ENCODE measurements at regions not wholly inside any gene's neighbourhood (a gene's known extent, or its start where the extent isn't known, plus 50 kb on each side); places are given as distances from the start of the nearest gene placed in this dataset.

DNA sequence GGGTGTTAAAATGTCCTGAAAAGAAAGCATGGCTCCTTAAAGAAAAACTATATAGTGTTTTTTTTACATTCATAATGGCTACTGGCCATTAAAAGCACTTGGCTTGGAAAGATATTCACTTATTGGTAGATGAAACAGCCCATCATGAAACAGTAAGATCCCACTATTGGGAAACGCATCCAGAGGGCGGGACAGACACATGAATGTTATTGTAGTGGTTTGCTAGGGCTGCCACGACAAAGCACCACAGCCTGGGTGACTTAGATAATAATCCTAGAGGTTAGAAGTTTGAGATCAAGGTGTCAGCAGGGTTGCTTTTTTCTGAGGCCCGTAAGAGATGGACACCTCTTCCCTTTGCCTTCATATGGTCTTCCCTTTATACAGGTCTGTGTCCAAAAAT lies 139.4 kb upstream of the ANKH start:
- H3K36me3 Mint-ChIP-seq (ENCODE audit: low read depth, unreplicated experiment) = no peaks in the 10 kb centered on the region
- Histone ChIP-seq H3K9me3 (ENCODE audit: insufficient read depth, low read depth, low read length) (no peaks in the 10 kb centered on the region), H4K20me1 (ENCODE audit: insufficient read depth, low read length) (no peaks in the 10 kb centered on the region), H2AFZ (ENCODE audit: low read depth, low read length) (no peak overlapping the region), H3K4me3 (ENCODE audit: insufficient read depth, low read depth, low read length) (no peak overlapping the region), H3K27ac (ENCODE audit: low read depth, low read length) (no peak overlapping the region), H3K4me2 (ENCODE audit: low read length) (no peak overlapping the region), H3K79me2 (ENCODE audit: insufficient read depth, low read length) (no peaks in the 10 kb centered on the region), H3K4me1 (ENCODE audit: insufficient read depth, low read length) (peaks cover 33% of the 10 kb centered on the region), H3K36me3 (ENCODE audit: insufficient read depth, low read length) (no peaks in the 10 kb centered on the region), H3K27me3 (ENCODE audit: insufficient read depth, low read length) (no peaks in the 10 kb centered on the region), H3K9ac (ENCODE audit: low read length) (no peak overlapping the region)
- H3K4me1 Mint-ChIP-seq (ENCODE audit: low read depth, unreplicated experiment) = peaks cover 44% of the 10 kb centered on the region
- no peak for DNase-seq (ENCODE audit: low read depth)
- no peaks in the 10 kb centered on the region for H3K27me3 Mint-ChIP-seq (ENCODE audit: low read depth, unreplicated experiment)
- TF ChIP-seq, protein P1, sequence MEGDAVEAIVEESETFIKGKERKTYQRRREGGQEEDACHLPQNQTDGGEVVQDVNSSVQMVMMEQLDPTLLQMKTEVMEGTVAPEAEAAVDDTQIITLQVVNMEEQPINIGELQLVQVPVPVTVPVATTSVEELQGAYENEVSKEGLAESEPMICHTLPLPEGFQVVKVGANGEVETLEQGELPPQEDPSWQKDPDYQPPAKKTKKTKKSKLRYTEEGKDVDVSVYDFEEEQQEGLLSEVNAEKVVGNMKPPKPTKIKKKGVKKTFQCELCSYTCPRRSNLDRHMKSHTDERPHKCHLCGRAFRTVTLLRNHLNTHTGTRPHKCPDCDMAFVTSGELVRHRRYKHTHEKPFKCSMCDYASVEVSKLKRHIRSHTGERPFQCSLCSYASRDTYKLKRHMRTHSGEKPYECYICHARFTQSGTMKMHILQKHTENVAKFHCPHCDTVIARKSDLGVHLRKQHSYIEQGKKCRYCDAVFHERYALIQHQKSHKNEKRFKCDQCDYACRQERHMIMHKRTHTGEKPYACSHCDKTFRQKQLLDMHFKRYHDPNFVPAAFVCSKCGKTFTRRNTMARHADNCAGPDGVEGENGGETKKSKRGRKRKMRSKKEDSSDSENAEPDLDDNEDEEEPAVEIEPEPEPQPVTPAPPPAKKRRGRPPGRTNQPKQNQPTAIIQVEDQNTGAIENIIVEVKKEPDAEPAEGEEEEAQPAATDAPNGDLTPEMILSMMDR (IDR thresholded peaks at IDR 0.05; ENCODE audit: insufficient read depth, low read depth, low read length) = no peak
- TF ChIP-seq EZH2 (IDR thresholded peaks at IDR 0.05; ENCODE audit: insufficient read depth, low read length) = no peak
- H3K4me3 Mint-ChIP-seq (ENCODE audit: unreplicated experiment) = no peak overlapping the region
- FAIRE-seq = no peak
- no peak overlapping the region for H3K27ac Mint-ChIP-seq (ENCODE audit: unreplicated experiment)
- H3K9me3 Mint-ChIP-seq (ENCODE audit: unreplicated experiment) = no peaks in the 10 kb centered on the region

DNA sequence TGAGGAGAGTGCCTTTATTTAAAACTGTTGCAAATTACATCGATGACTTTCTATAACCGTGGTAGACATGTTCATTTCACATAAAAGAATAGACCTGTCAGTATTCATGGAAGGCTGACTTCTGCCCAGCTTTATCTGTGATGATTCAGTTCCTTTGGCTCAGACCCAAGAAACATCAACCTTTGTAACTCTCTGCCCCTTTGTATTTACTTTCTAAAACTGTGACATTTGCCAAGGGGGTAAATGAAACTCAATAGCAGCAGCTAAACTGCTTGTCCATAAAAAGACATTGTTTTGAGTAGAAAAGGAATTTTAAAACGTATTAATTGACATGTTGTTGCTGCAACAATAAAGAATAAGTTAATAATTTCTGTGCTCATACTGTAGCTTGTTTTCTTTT lies 137.8 kb upstream of the ANKH start:
- Histone ChIP-seq H3K79me2 (ENCODE audit: insufficient read depth, low read length) (no peaks in the 10 kb centered on the region), H3K27me3 (ENCODE audit: insufficient read depth, low read length) (no peaks in the 10 kb centered on the region), H2AFZ (ENCODE audit: low read depth, low read length) (no peak overlapping the region), H3K4me1 (ENCODE audit: insufficient read depth, low read length) (peaks cover 27% of the 10 kb centered on the region), H3K27ac (ENCODE audit: low read depth, low read length) (peak overlapping the region; percentile 89), H3K4me2 (ENCODE audit: low read length) (peak overlapping the region; percentile 65), H3K9me3 (ENCODE audit: insufficient read depth, low read depth, low read length) (no peaks in the 10 kb centered on the region), H3K4me3 (ENCODE audit: insufficient read depth, low read depth, low read length) (peak overlapping the region; percentile 1), H3K9ac (ENCODE audit: low read length) (no peak overlapping the region), H3K36me3 (ENCODE audit: insufficient read depth, low read length) (no peaks in the 10 kb centered on the region), H4K20me1 (ENCODE audit: insufficient read depth, low read length) (no peaks in the 10 kb centered on the region)
- Mint-ChIP-seq H3K4me3 (ENCODE audit: unreplicated experiment) (no peak overlapping the region), H3K4me1 (ENCODE audit: low read depth, unreplicated experiment) (peaks cover 39% of the 10 kb centered on the region), H3K27me3 (ENCODE audit: low read depth, unreplicated experiment) (no peaks in the 10 kb centered on the region), H3K9me3 (ENCODE audit: unreplicated experiment) (no peaks in the 10 kb centered on the region), H3K27ac (ENCODE audit: unreplicated experiment) (peak overlapping the region; percentile 99), H3K36me3 (ENCODE audit: low read depth, unreplicated experiment) (no peaks in the 10 kb centered on the region)
- FAIRE-seq (no peak), DNase-seq (ENCODE audit: low read depth) (peak; percentile 71)
- TF ChIP-seq EZH2 (IDR thresholded peaks at IDR 0.05; ENCODE audit: insufficient read depth, low read length) = no peak
- TF ChIP-seq, protein P1 (IDR thresholded peaks at IDR 0.05; ENCODE audit: insufficient read depth, low read depth, low read length) = no peak

DNA sequence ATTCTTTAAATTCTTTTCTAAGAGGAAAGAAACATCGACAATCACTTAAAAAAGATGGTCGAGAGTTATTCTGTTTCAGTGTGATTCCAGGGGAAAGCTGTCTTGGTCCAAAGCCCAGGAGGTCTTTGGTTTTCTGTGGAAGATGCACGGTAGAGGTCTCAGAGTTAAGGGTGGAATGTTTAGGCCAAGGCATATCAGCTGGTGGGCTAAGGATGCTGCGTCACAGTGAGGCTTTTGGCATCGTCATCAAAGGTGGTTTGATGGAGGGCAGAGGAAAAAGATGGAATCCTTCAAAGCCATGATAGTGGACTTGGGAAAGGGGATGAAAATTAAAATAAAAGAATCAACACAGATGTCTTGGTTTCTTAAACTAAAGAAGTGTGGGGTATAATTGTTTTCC lies 137.3 kb upstream of the ANKH start:
- H3K27me3 ChIP-seq (ENCODE audit: insufficient read depth, low read length) = no peaks in the 10 kb centered on the region
- H3K27ac ChIP-seq (ENCODE audit: low read depth, low read length) = peak overlapping the region; percentile 89
- H3K9ac ChIP-seq (ENCODE audit: low read length) = peak overlapping the region; percentile 64
- H3K9me3 ChIP-seq (ENCODE audit: insufficient read depth, low read depth, low read length) = no peaks in the 10 kb centered on the region
- Mint-ChIP-seq H3K4me1 (ENCODE audit: low read depth, unreplicated experiment) (peaks cover 37% of the 10 kb centered on the region), H3K27me3 (ENCODE audit: low read depth, unreplicated experiment) (no peaks in the 10 kb centered on the region), H3K4me3 (ENCODE audit: unreplicated experiment) (no peak overlapping the region), H3K27ac (ENCODE audit: unreplicated experiment) (peak overlapping the region; percentile 99), H3K36me3 (ENCODE audit: low read depth, unreplicated experiment) (no peaks in the 10 kb centered on the region), H3K9me3 (ENCODE audit: unreplicated experiment) (no peaks in the 10 kb centered on the region)
- peak overlapping the region; percentile 65 for H3K4me2 ChIP-seq (ENCODE audit: low read length)
- DNase-seq (ENCODE audit: low read depth) (peak; percentile 74), FAIRE-seq (no peak)
- peak overlapping the region; percentile 6 for H2AFZ ChIP-seq (ENCODE audit: low read depth, low read length)
- no peaks in the 10 kb centered on the region for H3K79me2 ChIP-seq (ENCODE audit: insufficient read depth, low read length)
- peak overlapping the region; percentile 1 for H3K4me3 ChIP-seq (ENCODE audit: insufficient read depth, low read depth, low read length)
- TF ChIP-seq, protein P1 (IDR thresholded peaks at IDR 0.05; ENCODE audit: insufficient read depth, low read depth, low read length) = no peak
- TF ChIP-seq EZH2 (IDR thresholded peaks at IDR 0.05; ENCODE audit: insufficient read depth, low read length) = no peak
- H4K20me1 ChIP-seq (ENCODE audit: insufficient read depth, low read length) = no peaks in the 10 kb centered on the region
- peaks cover 25% of the 10 kb centered on the region for H3K4me1 ChIP-seq (ENCODE audit: insufficient read depth, low read length)
- H3K36me3 ChIP-seq (ENCODE audit: insufficient read depth, low read length) = no peaks in the 10 kb centered on the region

Data from astrocyte (in vitro differentiated cells and primary cell).